SK-N-MC (cell line): ENCODE measurements at regions not wholly inside any gene's neighbourhood (a gene's known extent, or its start where the extent isn't known, plus 50 kb on each side); places are given as distances from the start of the nearest gene placed in this dataset.

Experiments used
- DNase-seq: peaks from one replicate; pipeline ENCODE4 v3.0.0-alpha.2; 2011; ENCODE audit warnings: low read depth, low spot score
- H3K27ac ChIP-seq: fragments of 200-600 bp; sonication (generic); 2 replicates; pipeline ENCODE4 v1.5.1; 2016; ENCODE audit warnings: mixed run types
- H3K36me3 ChIP-seq: fragments of 200-600 bp; sonication (generic); 2 replicates; pipeline ENCODE4 v1.6.1; 2017; ENCODE audit warnings: antibody characterized with exemption, low read length, mixed read lengths; ENCODE audit not compliant: insufficient read depth
- H3K4me3 ChIP-seq: fragments of 200-600 bp; sonication (generic); 2 replicates; pipeline ENCODE4 v1.5.1; 2016
- H3K9ac ChIP-seq: fragments of 200-600 bp; sonication (generic); 2 replicates; pipeline ENCODE4 v1.8.0; 2017; ENCODE audit warnings: mixed run types, mixed read lengths; ENCODE audit not compliant: insufficient read length
- H3K9me3 ChIP-seq: fragments of 200-600 bp; sonication (generic); 2 replicates; pipeline ENCODE4 v1.6.1; 2017; ENCODE audit warnings: low read depth, mild to moderate bottlenecking, antibody characterized with exemption, low read length, moderate library complexity, mixed read lengths
- EZH2 ChIP-seq: fragments of 200-600 bp; sonication (generic); IDR thresholded peaks from one replicate; pipeline ENCODE4 v1.6.1; 2017; ENCODE audit warnings: antibody characterized with exemption
- FOXP2 ChIP-seq: optimal IDR thresholded peaks from 2 replicates; pipeline ENCODE3; 2011; ENCODE audit warnings: mild to moderate bottlenecking, moderate library complexity; ENCODE audit not compliant: insufficient read depth; ENCODE audit errors: extremely low read length, control extremely low read depth
- POLR2AphosphoS5 ChIP-seq: IDR thresholded peaks from 2 replicates; pipeline ENCODE4 v1.6.1; 2012; ENCODE audit warnings: mild to moderate bottlenecking, low read depth, low read length, borderline replicate concordance

DNA sequence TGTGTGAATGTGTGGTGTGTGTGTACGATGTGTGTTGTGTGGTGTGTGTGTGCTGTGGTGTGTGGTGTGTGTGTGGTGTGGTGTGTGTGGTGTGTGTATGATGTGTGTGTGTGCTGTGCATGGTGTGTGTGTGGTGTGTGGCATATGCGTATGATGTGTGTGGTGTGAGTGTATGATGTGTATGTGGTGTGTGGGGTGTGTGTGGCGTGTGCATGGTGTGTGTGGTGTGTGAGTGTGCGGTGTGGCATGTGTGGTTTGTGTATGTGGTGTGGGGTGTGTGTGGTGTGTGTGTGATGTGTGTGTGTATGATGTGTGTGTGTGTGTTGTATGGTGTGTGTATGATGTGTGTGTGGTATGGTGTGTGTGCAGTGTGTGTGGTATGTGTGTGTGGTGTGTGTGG, 50.5 kb upstream of the MPHOSPH6 start:
- H3K27ac ChIP-seq = no peak overlapping the region
- no peaks in the 10 kb centered on the region for H3K36me3 ChIP-seq
- DNase-seq = no peak
- TF ChIP-seq FOXP2 (no peak), POLR2AphosphoS5 (no peak), EZH2 (no peak)
- no peaks in the 10 kb centered on the region for H3K9me3 ChIP-seq
- H3K4me3 ChIP-seq = no peak overlapping the region
- no peak overlapping the region for H3K9ac ChIP-seq
